PC-9 (cell line): ENCODE measurements at regions not wholly inside any gene's neighbourhood (a gene's known extent, or its start where the extent isn't known, plus 50 kb on each side); places are given as distances from the start of the nearest gene placed in this dataset.

ENCODE experiments used
- BruUV-seq: library from RNA; stranded (reverse); fragments of 400-500 nt; replicated peaks from 2 replicates; lab custom pipeline; 2021; lab: Mats Ljungman, UMichigan
- CTCF ChIA-PET: fragments of 300-600 bp; sonication (Branson Sonifier 250); formaldehyde crosslinking; loops from one replicate; lab custom pipeline; 2022; ENCODE audit warnings: antibody characterized with exemption; lab: Charles Lee
- POLR2A ChIA-PET: fragments of 300-600 bp; sonication (Branson Sonifier 250); formaldehyde crosslinking; loops from one replicate; lab custom pipeline; 2022; ENCODE audit warnings: antibody characterized with exemption; ENCODE audit not compliant: unreplicated experiment; lab: Charles Lee
- DNase-seq, 2 experiments: peaks; one replicate each; pipeline versions ENCODE4 v3.0.0 to v3.0.0-alpha.2; 2015 to 2022; ENCODE audit warnings: mixed read lengths in 1 of 2
- H2AFZ ChIP-seq: fragments of 200-600 bp; sonication (generic); 2 replicates; pipeline ENCODE4 v1.8.1; 2017; ENCODE audit warnings: antibody characterized with exemption
- H3F3A ChIP-seq: fragments of 200-600 bp; sonication (generic); 2 replicates; pipeline ENCODE4 v1.8.1; 2017; ENCODE audit warnings: antibody characterized with exemption, mild to moderate bottlenecking, low read depth; ENCODE audit not compliant: insufficient read depth
- H3K27ac ChIP-seq: fragments of 200-600 bp; sonication (generic); 2 replicates; pipeline ENCODE4 v1.6.1; 2016; ENCODE audit warnings: mixed run types
- H3K27me3 ChIP-seq: fragments of 200-600 bp; sonication (generic); 2 replicates; pipeline ENCODE4 v1.6.1; 2016; ENCODE audit warnings: low read depth, mixed run types; ENCODE audit not compliant: insufficient read depth
- H3K36me3 ChIP-seq: fragments of 200-600 bp; sonication (generic); 2 replicates; pipeline ENCODE4 v1.6.1; 2016; ENCODE audit warnings: low read depth, mixed run types
- H3K4me1 ChIP-seq: fragments of 200-600 bp; sonication (generic); replicated peaks from 2 replicates; pipeline ENCODE4 v1.6.1; 2016; ENCODE audit warnings: mixed run types; ENCODE audit not compliant: insufficient read depth
- H3K4me2 ChIP-seq: fragments of 200-600 bp; sonication (generic); 2 replicates; pipeline ENCODE4 v1.6.1; 2017; ENCODE audit warnings: mixed run types
- H3K4me3 ChIP-seq: fragments of 200-600 bp; sonication (generic); 2 replicates; pipeline ENCODE4 v1.6.1; 2016; ENCODE audit warnings: mixed run types
- H3K79me2 ChIP-seq: fragments of 200-600 bp; sonication (generic); 2 replicates; pipeline ENCODE4 v1.6.1; 2017; ENCODE audit warnings: low read depth, mixed run types
- H3K9me2 ChIP-seq: fragments of 200-600 bp; sonication (generic); 2 replicates; pipeline ENCODE4 v1.8.1; 2017; ENCODE audit warnings: mild to moderate bottlenecking; ENCODE audit not compliant: insufficient read depth
- H3K9me3 ChIP-seq: fragments of 200-600 bp; sonication (generic); 2 replicates; pipeline ENCODE4 v1.8.1; 2016; ENCODE audit warnings: low read depth; ENCODE audit not compliant: insufficient read depth
- H4K20me1 ChIP-seq: fragments of 200-600 bp; sonication (generic); 2 replicates; pipeline ENCODE4 v1.8.1; 2017; ENCODE audit not compliant: insufficient read depth
- EZH2 ChIP-seq: fragments of 200-600 bp; sonication (generic); IDR thresholded peaks from 2 replicates; pipeline ENCODE4 v1.8.0; 2017; ENCODE audit warnings: antibody characterized with exemption, low read depth
- intact Hi-C: fragments of 100-400 bp; cut with micrococcal nuclease; formaldehyde crosslinking; loops from one replicate; pipeline ENCODE4 v1.10.0; 2022; ENCODE audit not compliant: unreplicated experiment
- TF ChIP-seq, protein P1 (sequence below): fragments of 200-600 bp; sonication (generic); conservative IDR thresholded peaks from 2 replicates; pipeline ENCODE4 v1.6.1; 2017; ENCODE audit warnings: mixed run types, antibody characterized with exemption, mild to moderate bottlenecking, moderate library complexity

DNA sequence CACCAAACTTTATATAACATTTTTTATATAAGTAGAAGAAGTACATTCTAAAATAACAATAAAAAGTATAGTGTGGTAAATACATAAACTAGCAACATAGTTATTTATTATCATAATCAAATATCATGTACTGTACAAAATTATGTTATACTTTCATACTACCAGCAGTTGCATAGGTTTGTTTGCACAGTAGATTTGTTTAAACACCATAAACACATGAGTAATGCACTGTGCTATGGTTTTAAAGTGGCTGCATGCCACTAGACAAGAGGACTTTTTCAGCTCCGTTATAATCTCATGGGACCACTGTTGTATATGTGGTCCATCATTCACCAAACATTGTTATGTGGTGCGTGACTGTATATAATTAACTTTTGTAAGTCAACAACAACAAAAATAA, 137.6 kb downstream of the DRD1 start:
- no peaks in the 10 kb centered on the region for H3K79me2 ChIP-seq
- CTCF ChIA-PET, result interaction anchor here (0.5 kb wide), 1 partner anchor 262 kb away, joined by 5 read pairs; no protein-coding TSS in a partner anchor

DNA sequence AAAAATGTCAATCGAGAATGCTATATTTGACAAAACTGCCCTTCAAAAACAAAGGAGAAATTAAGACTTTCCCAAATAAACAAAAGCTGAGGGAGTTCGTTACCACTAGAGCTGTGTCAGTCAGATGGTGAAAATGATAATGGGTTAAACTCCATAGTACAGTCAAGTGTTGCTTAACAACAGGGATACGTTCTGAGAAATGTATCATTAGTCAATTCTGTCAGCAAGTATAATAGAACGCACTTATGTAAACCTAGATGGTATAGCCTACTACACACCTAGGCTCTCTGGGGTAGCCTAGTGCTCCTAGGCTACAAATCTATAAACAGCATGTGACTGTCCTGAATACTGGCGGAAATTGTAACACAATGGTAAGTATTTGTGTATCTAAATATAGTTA, 138.7 kb downstream of the DRD1 start:
- intact Hi-C loops, result no loop called here
- no peaks in the 10 kb centered on the region for H3F3A ChIP-seq

More for the DNA sequence above, 137.6 kb downstream of the DRD1 start:
- intact Hi-C loops, result no loop called here
- Histone ChIP-seq H3K9me3 (no peaks in the 10 kb centered on the region), H4K20me1 (no peaks in the 10 kb centered on the region), H3K4me1 (no peaks in the 10 kb centered on the region), H3K4me2 (no peak overlapping the region), H3K9me2 (no peaks in the 10 kb centered on the region), H3F3A (no peaks in the 10 kb centered on the region), H3K4me3 (no peak overlapping the region), H2AFZ (no peak overlapping the region), H3K27ac (no peak overlapping the region), H3K27me3 (no peaks in the 10 kb centered on the region; the same call in 1 of the 2 replicates), H3K36me3 (no peaks in the 10 kb centered on the region)
- TF ChIP-seq, protein P1, sequence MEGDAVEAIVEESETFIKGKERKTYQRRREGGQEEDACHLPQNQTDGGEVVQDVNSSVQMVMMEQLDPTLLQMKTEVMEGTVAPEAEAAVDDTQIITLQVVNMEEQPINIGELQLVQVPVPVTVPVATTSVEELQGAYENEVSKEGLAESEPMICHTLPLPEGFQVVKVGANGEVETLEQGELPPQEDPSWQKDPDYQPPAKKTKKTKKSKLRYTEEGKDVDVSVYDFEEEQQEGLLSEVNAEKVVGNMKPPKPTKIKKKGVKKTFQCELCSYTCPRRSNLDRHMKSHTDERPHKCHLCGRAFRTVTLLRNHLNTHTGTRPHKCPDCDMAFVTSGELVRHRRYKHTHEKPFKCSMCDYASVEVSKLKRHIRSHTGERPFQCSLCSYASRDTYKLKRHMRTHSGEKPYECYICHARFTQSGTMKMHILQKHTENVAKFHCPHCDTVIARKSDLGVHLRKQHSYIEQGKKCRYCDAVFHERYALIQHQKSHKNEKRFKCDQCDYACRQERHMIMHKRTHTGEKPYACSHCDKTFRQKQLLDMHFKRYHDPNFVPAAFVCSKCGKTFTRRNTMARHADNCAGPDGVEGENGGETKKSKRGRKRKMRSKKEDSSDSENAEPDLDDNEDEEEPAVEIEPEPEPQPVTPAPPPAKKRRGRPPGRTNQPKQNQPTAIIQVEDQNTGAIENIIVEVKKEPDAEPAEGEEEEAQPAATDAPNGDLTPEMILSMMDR, result no peak
- TF ChIP-seq EZH2, result no peak
- BruUV-seq, result no TSS peak
- POLR2A ChIA-PET, result no interaction called here
- DNase-seq, result no peak

DNA sequence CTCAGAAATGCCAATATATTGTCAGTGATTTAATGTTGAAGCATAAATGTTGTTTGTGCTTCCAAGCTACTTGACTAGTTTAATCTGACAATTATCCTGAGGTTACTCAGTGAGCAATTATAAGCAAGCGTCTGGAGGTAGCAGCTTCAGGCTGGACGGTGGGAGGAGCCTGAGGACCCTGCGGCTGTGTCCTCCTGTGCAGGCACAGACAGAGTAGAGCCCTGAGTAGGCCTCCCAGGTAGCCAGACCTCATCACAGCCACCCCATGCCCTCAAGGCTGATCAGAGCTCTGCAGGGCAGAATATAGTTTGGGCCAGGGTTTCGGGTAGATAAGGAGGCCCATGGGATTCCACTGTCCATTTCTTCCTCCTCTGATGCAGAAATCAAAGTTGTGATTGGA, 153.6 kb downstream of the DRD1 start:
- Histone ChIP-seq H3K36me3 (no peaks in the 10 kb centered on the region), H3K4me3 (no peak overlapping the region), H3K9me3 (no peaks in the 10 kb centered on the region), H4K20me1 (no peaks in the 10 kb centered on the region), H3F3A (no peaks in the 10 kb centered on the region; the same call in 1 of the 2 replicates), H3K27me3 (no peaks in the 10 kb centered on the region; the same call in 1 of the 2 replicates), H3K27ac (no peak overlapping the region), H3K79me2 (no peaks in the 10 kb centered on the region), H3K9me2 (no peaks in the 10 kb centered on the region), H3K4me1 (0 out of 2 replicates have a peak, but pooled peaks cover 11% of the 10 kb centered on the region), H3K4me2 (no peak overlapping the region), H2AFZ (no peak overlapping the region)
- POLR2A ChIA-PET, result no interaction called here
- intact Hi-C loops, result no loop called here
- no TSS peak for BruUV-seq
- no peak for TF ChIP-seq EZH2
- TF ChIP-seq, protein P1, result no peak
- no peak for DNase-seq
- CTCF ChIA-PET, result no interaction called here

More for the DNA sequence above, 138.7 kb downstream of the DRD1 start:
- DNase-seq, result no peak
- Histone ChIP-seq H3K79me2 (no peaks in the 10 kb centered on the region), H4K20me1 (no peaks in the 10 kb centered on the region), H2AFZ (no peak overlapping the region), H3K9me3 (no peaks in the 10 kb centered on the region), H3K9me2 (no peaks in the 10 kb centered on the region), H3K36me3 (no peaks in the 10 kb centered on the region), H3K4me1 (no peaks in the 10 kb centered on the region), H3K4me3 (no peak overlapping the region), H3K4me2 (no peak overlapping the region), H3K27me3 (no peaks in the 10 kb centered on the region; the same call in 1 of the 2 replicates), H3K27ac (no peak overlapping the region)
- TF ChIP-seq, protein P1, result no peak
- no peak for TF ChIP-seq EZH2
- no TSS peak for BruUV-seq
- POLR2A ChIA-PET, result interaction anchor here (0.7 kb wide), 1 partner anchor 25 kb away, joined by 15 read pairs; no protein-coding TSS in a partner anchor
- CTCF ChIA-PET, result no interaction called here
